RWPE1 (cell line): ENCODE measurements at regions not wholly inside any gene's neighbourhood (a gene's known extent, or its start where the extent isn't known, plus 50 kb on each side); places are given as distances from the start of the nearest gene placed in this dataset.
"Not testable (repeated sequence)": the region's sequence is repeated elsewhere in the genome, so short reads cannot be mapped to it uniquely, and the experiment has no call there.

ENCODE experiments used
- CTCF ChIA-PET: fragments of 350-600 bp; sonication (Branson Sonifier 250); formaldehyde crosslinking; extraction: SDS; loops from one replicate; lab custom pipeline; 2021; lab: Yijun Ruan, JAX
- POLR2A ChIA-PET: fragments of 400-600 bp; formaldehyde crosslinking; extraction: SDS; loops from one replicate; lab custom pipeline; 2020; ENCODE audit warnings: antibody characterized with exemption; ENCODE audit not compliant: low non-redundant PET; lab: Yijun Ruan, JAX
- DNase-seq: peaks from one replicate; pipeline ENCODE4 v3.0.0; 2012; ENCODE audit warnings: low spot score
- H3K27ac ChIP-seq: fragments of 450-650 bp; 2 replicates; pipeline ENCODE4 v1.5.1; 2017
- CTCF ChIP-seq: fragments of 450-650 bp; conservative IDR thresholded peaks from 2 replicates; pipeline ENCODE4 v1.5.1; 2017; ENCODE audit warnings: low read depth, mild to moderate bottlenecking

- H3K27ac ChIP-seq = no peak overlapping the region
- TF ChIP-seq CTCF = no peak
- ChIA-PET POLR2A (no interaction called here), CTCF (no interaction called here)
- DNase-seq = no peak
Observed at GRCh38 chr12:19802915-19803314, 363.6 kb downstream of the AEBP2 start.

DNA sequence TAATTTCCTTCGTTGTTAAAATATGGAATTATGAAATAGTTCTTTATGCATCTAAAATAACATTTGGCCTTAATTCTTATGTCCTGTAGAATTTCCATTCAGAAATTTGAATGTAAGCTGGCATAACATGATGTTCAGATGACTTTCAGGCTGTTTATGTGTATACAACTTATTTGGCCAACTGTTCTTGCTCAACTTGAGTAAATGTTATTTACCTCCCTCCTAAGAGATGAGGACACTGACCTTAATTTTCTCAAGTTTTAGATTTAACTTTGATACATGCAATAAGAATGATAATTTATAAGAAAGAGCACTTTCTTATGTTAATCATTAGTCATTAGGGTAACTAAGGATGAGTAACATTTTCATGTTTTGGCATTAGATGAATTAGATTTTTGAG is 365.4 kb downstream of the AEBP2 start:
- no peak for DNase-seq
- ChIA-PET CTCF (interaction anchor here (0.8 kb wide), 1 partner anchor 309 kb away, joined by 3 read pairs; no protein-coding TSS in a partner anchor), POLR2A (no interaction called here)
- no peak overlapping the region for H3K27ac ChIP-seq
- no peak for TF ChIP-seq CTCF

DNA sequence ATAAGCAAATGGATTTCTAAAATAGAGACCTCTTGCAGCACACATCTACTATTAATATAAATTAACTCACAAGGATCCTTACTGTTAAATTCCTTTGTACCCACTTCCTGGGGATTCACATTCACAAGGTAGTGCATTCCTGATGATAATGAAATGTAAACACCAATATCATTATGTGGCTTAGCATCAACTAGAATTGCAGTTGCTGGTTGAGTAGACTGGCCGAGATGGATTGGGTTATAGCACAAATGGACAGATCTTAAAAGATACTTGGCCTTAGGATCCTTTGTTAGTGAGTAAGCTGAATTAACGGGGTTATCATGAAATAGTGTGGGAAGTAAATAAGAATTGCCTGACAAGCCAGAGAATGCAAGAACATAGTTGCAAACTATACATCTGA is 369.1 kb downstream of the AEBP2 start:
- POLR2A ChIA-PET = no interaction called here
- CTCF ChIA-PET = no interaction called here
- no peak overlapping the region for H3K27ac ChIP-seq

DNA sequence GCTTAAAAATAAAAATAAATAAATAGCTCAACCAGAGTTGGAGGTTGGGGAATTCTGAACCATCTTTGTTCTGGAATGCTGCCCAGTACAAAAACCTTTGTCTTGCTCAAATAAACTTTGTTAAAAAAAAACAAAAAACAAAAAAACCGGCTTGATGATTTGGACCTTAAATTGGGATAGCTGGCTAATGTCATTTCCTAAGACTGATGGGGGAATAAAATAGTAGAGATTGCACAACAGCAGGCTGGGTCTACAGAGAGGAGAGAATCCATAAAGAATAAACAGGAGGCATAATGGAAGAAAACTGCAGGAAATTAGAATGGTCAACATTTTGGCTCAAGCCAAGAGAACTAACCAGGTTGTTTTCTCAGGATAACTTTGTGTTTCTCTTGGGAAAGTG is 370.9 kb downstream of the AEBP2 start:
- POLR2A ChIA-PET = no interaction called here
- no peak overlapping the region for H3K27ac ChIP-seq
- no peak for TF ChIP-seq CTCF
- CTCF ChIA-PET = no interaction called here
- DNase-seq = no peak

More for the DNA sequence above, 369.1 kb downstream of the AEBP2 start:
- no peak for DNase-seq
- TF ChIP-seq CTCF = no peak

DNA sequence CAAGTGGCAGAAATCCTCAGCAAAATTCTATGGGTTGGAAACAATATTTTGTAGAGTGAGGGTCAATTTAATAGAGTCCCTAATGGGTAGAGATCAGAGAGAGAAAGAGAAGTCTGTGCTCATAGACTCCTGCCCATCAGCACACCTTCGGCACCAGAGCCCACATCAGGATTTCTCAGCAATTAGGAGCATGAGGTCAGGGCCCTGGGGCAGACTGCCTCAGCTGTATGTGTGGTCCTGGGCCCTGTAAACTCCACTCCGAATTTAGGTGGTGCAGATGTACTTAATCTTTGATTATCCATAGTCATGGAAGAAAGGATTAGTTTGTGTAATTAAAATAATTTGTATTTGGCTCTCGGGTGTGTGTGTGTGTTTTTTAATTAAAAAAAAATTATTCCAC is 372.6 kb downstream of the AEBP2 start:
- ChIA-PET POLR2A (no interaction called here), CTCF (no interaction called here)
- DNase-seq = no peak
- H3K27ac ChIP-seq = no peak overlapping the region
- TF ChIP-seq CTCF = no peak

DNA sequence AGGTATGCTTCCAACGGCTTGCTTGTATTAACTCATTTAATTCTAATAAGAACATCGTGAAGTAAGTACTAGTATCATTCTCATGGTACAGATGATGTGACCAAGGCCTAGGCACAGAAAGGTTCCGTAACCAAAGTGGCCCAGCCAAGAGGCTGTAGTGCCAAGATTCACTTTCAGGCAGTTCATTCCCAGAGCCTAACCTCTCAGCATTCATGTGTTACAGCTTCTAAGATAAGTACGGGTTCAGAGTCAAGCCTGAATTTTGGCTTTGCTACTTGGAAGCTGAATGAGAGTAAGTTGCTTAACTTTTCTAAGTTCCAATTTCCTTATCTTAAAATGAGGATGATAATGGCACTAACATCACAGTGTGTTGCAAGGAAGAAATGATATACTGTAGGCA is 379.9 kb downstream of the AEBP2 start:
- DNase-seq = no peak
- TF ChIP-seq CTCF = no peak
- ChIA-PET CTCF (interaction anchor here (0.7 kb wide), 1 partner anchor 362 kb away, joined by 4 read pairs; no protein-coding TSS in a partner anchor), POLR2A (no interaction called here)
- no peak overlapping the region for H3K27ac ChIP-seq

DNA sequence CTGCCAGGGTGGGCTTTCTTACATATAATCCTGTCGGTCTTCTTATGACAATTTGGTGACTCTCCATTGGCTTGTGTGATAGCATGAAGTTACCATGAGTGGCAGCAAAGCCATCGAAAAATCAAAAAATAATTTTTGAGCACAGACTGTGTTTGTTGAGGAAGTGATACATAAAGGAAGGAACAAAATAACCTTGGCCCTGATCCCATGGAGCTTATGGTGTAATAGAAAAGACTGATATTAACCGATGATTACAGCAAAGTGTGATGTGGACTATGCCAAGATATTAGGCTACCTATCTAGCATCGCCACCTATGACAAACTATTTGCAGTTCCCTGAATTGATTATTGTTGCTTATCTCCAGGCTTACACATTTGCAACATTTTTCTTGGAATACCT is 383.2 kb downstream of the AEBP2 start:
- H3K27ac ChIP-seq = no peak overlapping the region
- ChIA-PET POLR2A (no interaction called here), CTCF (no interaction called here)
- DNase-seq = no peak
- no peak for TF ChIP-seq CTCF

DNA sequence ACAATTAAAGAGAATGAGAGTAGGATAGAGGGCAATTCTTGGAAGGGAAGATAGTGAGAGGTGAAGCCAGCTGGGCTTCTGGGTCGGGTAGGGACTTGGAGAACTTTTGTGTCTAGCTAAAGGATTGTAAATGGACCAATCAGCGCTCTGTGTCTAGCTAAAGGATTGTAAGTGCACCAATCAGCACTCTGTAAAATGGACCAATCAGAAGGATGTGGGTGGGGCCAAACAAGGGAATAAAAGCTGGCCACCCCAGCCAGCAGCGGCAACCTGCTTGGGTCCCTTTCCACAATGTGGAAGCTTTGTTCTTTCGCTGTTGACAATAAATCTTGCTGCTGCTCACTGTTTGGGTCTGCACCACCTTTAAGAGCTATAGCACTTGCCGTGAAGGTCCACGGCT is 384.0 kb downstream of the AEBP2 start:
- H3K27ac ChIP-seq, DNase-seq, POLR2A ChIA-PET, CTCF ChIA-PET: not testable (repeated sequence)
